ENCODE measurements at regions not wholly inside any gene's neighbourhood (a gene's known extent, or its start where the extent isn't known, plus 50 kb on each side); places are given as distances from the start of the nearest gene placed in this dataset.
A peak's percentile ranks its signal among the peaks of the same experiment; 100 is the strongest.

DNA sequence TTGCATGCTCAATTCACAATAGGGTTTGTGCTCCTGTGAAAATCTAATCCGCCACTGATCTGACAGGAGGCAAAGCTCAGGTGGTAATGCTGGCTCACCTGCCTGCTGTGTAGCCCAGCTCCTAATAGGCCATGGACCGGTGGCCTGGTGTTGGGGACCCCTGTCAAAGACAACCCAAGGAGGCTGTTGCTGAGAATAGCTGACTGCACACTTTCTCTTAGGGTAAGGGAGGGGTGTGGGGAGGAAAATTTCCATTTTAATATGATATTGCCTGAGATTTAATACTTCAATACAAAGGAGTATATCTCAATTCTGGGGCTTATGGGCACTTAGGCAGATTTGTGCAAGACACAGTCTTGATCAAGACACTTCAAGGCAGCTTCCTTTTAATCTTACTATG, 105.8 kb downstream of the ALDH8A1 start:
- Histone ChIP-seq H3K4me3 (no peak overlapping the region), H3K9me3 (no peaks in the 10 kb centered on the region), H3K27me3 (no peaks in the 10 kb centered on the region), H3K4me1 (no peaks in the 10 kb centered on the region), H3K27ac (no peak overlapping the region), H3K36me3 (no peaks in the 10 kb centered on the region)
- intact Hi-C loops (cut with DNase I; ENCODE audit: low total_unique reads): no loop called here
- DNase-seq: no peak
- TF ChIP-seq POLR2A (IDR thresholded peaks at IDR 0.05): no peak
- TF ChIP-seq, protein P1, sequence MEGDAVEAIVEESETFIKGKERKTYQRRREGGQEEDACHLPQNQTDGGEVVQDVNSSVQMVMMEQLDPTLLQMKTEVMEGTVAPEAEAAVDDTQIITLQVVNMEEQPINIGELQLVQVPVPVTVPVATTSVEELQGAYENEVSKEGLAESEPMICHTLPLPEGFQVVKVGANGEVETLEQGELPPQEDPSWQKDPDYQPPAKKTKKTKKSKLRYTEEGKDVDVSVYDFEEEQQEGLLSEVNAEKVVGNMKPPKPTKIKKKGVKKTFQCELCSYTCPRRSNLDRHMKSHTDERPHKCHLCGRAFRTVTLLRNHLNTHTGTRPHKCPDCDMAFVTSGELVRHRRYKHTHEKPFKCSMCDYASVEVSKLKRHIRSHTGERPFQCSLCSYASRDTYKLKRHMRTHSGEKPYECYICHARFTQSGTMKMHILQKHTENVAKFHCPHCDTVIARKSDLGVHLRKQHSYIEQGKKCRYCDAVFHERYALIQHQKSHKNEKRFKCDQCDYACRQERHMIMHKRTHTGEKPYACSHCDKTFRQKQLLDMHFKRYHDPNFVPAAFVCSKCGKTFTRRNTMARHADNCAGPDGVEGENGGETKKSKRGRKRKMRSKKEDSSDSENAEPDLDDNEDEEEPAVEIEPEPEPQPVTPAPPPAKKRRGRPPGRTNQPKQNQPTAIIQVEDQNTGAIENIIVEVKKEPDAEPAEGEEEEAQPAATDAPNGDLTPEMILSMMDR (IDR thresholded peaks at IDR 0.05): no peak

DNA sequence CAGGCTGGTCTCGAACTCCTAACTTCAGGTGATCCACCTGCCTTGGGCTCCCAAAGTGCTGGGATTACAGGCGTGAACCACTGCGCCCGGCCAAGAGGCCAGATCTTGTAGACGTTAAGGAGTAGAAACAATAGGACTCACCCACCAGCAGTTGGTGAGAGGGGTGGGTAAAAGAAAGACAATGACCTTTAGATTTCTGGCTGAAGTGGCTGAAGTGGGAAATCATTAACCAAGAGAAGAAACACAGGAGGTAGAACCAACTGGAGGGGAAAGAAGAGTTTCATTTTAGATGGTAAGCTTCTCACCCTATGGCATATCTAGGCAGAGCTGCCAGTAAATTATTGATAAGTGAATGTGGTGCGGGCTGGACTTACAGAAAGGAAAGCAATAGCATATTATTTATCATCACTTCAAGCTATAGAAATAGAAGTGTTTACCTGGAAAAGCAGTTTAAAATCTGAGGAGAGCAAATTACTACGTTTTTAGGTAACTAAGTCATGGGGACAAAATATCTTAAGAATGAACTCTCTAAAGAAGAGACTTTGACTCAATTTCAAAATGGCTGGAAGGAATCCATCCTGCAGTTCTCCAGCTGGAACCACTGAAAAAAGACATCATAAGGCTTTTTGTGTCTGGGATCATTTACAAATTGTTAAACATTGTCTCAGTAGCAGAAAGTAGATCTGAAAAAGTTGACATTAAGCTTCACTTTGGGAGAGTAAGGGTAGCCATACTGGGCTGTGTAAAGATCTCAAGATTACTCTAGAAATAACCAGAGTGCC, 109.6 kb downstream of the ALDH8A1 start:
- Histone ChIP-seq H3K27me3 (no peaks in the 10 kb centered on the region), H3K27ac (no peak overlapping the region), H3K4me3 (no peak overlapping the region), H3K4me1 (no peaks in the 10 kb centered on the region), H3K9me3 (no peaks in the 10 kb centered on the region), H3K36me3 (no peaks in the 10 kb centered on the region)
- TF ChIP-seq, protein P1 (IDR thresholded peaks at IDR 0.05): no peak
- TF ChIP-seq POLR2A (IDR thresholded peaks at IDR 0.05): no peak
- no peak for DNase-seq
- intact Hi-C loops (cut with DNase I; ENCODE audit: low total_unique reads): no loop called here

DNA sequence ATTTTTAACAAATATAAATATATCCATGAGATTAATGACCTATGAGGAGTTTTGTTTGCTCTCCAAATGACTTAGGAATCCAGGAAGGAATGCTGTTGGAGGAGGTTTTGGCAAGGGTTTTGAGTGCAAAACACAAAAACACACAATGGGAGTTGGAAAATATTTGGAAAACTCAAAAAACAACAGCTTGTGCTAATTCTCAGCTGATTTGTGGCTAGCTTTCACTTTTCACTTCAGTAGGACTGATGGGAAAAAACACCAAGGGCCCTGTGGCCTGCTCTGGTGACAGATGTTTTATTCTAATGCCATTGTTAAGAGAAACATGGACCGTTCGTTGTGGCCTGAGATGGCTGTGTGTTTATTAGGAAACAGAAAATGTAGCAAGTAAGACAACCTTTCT, 113.9 kb downstream of the ALDH8A1 start:
- H3K27ac ChIP-seq: peak overlapping the region; percentile 44 to 74
- H3K36me3 ChIP-seq: no peaks in the 10 kb centered on the region
- TF ChIP-seq, protein P1 (IDR thresholded peaks at IDR 0.05): no peak
- no peak for TF ChIP-seq POLR2A (IDR thresholded peaks at IDR 0.05)
- H3K4me1 ChIP-seq: no peaks in the 10 kb centered on the region
- no peaks in the 10 kb centered on the region for H3K27me3 ChIP-seq
- no peak for DNase-seq
- intact Hi-C loops (cut with DNase I; ENCODE audit: low total_unique reads): no loop called here
- H3K9me3 ChIP-seq: no peaks in the 10 kb centered on the region
- H3K4me3 ChIP-seq: no peak overlapping the region

- intact Hi-C loops (cut with DNase I; ENCODE audit: low total_unique reads): no loop called here
- no peaks in the 10 kb centered on the region for H3K4me1 ChIP-seq
- no peak for DNase-seq
- TF ChIP-seq POLR2A (IDR thresholded peaks at IDR 0.05): no peak
- TF ChIP-seq, protein P1 (IDR thresholded peaks at IDR 0.05): no peak
- H3K27ac ChIP-seq: no peak overlapping the region
- H3K27me3 ChIP-seq: no peaks in the 10 kb centered on the region
- H3K36me3 ChIP-seq: no peaks in the 10 kb centered on the region
- no peaks in the 10 kb centered on the region for H3K9me3 ChIP-seq
- no peak overlapping the region for H3K4me3 ChIP-seq
Measured at GRCh38 chr6:134830940-134831339, 119.0 kb downstream of the ALDH8A1 start.

GRCh38 chr6:134830194-134830593, 119.7 kb downstream of the ALDH8A1 start:
- DNase-seq: no peak
- H3K27ac ChIP-seq: no peak overlapping the region
- intact Hi-C loops (cut with DNase I; ENCODE audit: low total_unique reads): no loop called here
- no peaks in the 10 kb centered on the region for H3K27me3 ChIP-seq
- no peaks in the 10 kb centered on the region for H3K36me3 ChIP-seq
- no peak overlapping the region for H3K4me3 ChIP-seq
- TF ChIP-seq, protein P1 (IDR thresholded peaks at IDR 0.05): no peak
- no peak for TF ChIP-seq POLR2A (IDR thresholded peaks at IDR 0.05)
- H3K4me1 ChIP-seq: no peaks in the 10 kb centered on the region
- H3K9me3 ChIP-seq: no peaks in the 10 kb centered on the region

Data from uterus (tissue), 3 donors.